HL-60 (cell line): ENCODE measurements at regions not wholly inside any gene's neighbourhood (a gene's known extent, or its start where the extent isn't known, plus 50 kb on each side); places are given as distances from the start of the nearest gene placed in this dataset.

ENCODE experiments used
- GABPA ChIP-seq: IDR thresholded peaks from 2 replicates; pipeline ENCODE4 v1.6.1; 2012; ENCODE audit warnings: low read depth
- POLR2AphosphoS5 ChIP-seq: IDR thresholded peaks from 2 replicates; pipeline ENCODE4 v1.6.1; 2012; ENCODE audit warnings: low read depth
- TF ChIP-seq, protein P1 (sequence below): IDR thresholded peaks from one replicate; pipeline ENCODE4 v1.5.1; 2011; ENCODE audit warnings: low read length, control low read depth, inconsistent platforms; ENCODE audit not compliant: insufficient read depth

DNA sequence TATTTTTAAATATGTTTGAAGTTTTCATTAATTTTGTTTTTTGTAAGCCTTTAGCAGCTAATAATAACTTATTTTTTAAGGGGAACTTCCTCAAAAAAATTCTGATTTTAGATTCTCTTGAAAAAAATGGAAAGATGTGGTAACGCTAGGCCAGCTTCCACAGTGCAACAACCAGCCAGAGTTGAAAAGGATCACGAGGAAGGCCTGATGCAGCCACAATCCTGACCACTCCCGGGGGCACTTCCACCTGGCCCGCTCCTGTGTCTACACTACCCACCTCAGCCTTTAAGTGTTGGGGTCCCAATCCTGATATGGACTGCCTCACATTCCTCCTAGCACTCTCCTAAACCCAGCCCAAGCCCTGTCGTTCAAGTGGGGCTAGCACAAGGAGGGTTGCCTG, 101.1 kb downstream of the TMEM17 start:
- no peak for TF ChIP-seq POLR2AphosphoS5
- TF ChIP-seq, protein P1, sequence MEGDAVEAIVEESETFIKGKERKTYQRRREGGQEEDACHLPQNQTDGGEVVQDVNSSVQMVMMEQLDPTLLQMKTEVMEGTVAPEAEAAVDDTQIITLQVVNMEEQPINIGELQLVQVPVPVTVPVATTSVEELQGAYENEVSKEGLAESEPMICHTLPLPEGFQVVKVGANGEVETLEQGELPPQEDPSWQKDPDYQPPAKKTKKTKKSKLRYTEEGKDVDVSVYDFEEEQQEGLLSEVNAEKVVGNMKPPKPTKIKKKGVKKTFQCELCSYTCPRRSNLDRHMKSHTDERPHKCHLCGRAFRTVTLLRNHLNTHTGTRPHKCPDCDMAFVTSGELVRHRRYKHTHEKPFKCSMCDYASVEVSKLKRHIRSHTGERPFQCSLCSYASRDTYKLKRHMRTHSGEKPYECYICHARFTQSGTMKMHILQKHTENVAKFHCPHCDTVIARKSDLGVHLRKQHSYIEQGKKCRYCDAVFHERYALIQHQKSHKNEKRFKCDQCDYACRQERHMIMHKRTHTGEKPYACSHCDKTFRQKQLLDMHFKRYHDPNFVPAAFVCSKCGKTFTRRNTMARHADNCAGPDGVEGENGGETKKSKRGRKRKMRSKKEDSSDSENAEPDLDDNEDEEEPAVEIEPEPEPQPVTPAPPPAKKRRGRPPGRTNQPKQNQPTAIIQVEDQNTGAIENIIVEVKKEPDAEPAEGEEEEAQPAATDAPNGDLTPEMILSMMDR = no peak
- no peak for TF ChIP-seq GABPA
